Stimulated activated memory B cell treated with anti-CD40 and anti-IgM and Interleukin-4, amounts not matched to agents 10 μg/mL and 1 μg/mL and 100 μg/mL, for 72 hours (primary cell): ENCODE measurements at regions not wholly inside any gene's neighbourhood (a gene's known extent, or its start where the extent isn't known, plus 50 kb on each side); places are given as distances from the start of the nearest gene placed in this dataset.

ENCODE experiments used
- ATAC-seq: fragments of 150-1000 bp; cut with Tn5 transposase; 2 replicates; pipeline ENCODE4 v1.10.0; 2021
- H3K27ac Mint-ChIP-seq: one replicate; pipeline ENCODE4 v1.8.0; 2022; ENCODE audit warnings: mild to moderate bottlenecking, mixed read lengths
- H3K27me3 Mint-ChIP-seq: one replicate; pipeline ENCODE4 v1.8.0; 2022; ENCODE audit warnings: mixed read lengths
- H3K36me3 Mint-ChIP-seq: one replicate; pipeline ENCODE4 v1.8.0; 2022; ENCODE audit warnings: mixed read lengths
- H3K4me1 Mint-ChIP-seq: one replicate; pipeline ENCODE4 v1.8.0; 2022; ENCODE audit warnings: mixed read lengths
- H3K4me3 Mint-ChIP-seq: one replicate; pipeline ENCODE4 v1.8.0; 2022; ENCODE audit warnings: mild to moderate bottlenecking, moderate library complexity, mixed read lengths
- H3K9me3 Mint-ChIP-seq: one replicate; pipeline ENCODE4 v1.8.0; 2022; ENCODE audit warnings: mixed read lengths

- Mint-ChIP-seq H3K4me1 (no peaks in the 10 kb centered on the region), H3K27me3 (no peaks in the 10 kb centered on the region), H3K36me3 (no peaks in the 10 kb centered on the region), H3K27ac (no peak overlapping the region), H3K4me3 (no peak overlapping the region), H3K9me3 (no peaks in the 10 kb centered on the region)
- ATAC-seq: no peak
Observed at GRCh38 chr3:22157848-22158247, 406.8 kb upstream of the ZNF385D start.

GRCh38 chr3:22159004-22159695 is 408.1 kb upstream of the ZNF385D start:
- no peaks in the 10 kb centered on the region for H3K36me3 Mint-ChIP-seq
- no peaks in the 10 kb centered on the region for H3K9me3 Mint-ChIP-seq
- no peak overlapping the region for H3K4me3 Mint-ChIP-seq
- H3K27me3 Mint-ChIP-seq: no peaks in the 10 kb centered on the region
- H3K4me1 Mint-ChIP-seq: no peaks in the 10 kb centered on the region
- no peak for ATAC-seq
- H3K27ac Mint-ChIP-seq: no peak overlapping the region

- Mint-ChIP-seq H3K36me3 (no peaks in the 10 kb centered on the region), H3K4me1 (no peaks in the 10 kb centered on the region), H3K27me3 (no peaks in the 10 kb centered on the region), H3K27ac (no peak overlapping the region), H3K9me3 (no peaks in the 10 kb centered on the region), H3K4me3 (no peak overlapping the region)
- no peak for ATAC-seq
Observed at GRCh38 chr3:22161315-22161714, 410.3 kb upstream of the ZNF385D start.

GRCh38 chr3:22170370-22170769 is 419.4 kb upstream of the ZNF385D start:
- Mint-ChIP-seq H3K9me3 (peaks cover 5% of the 10 kb centered on the region), H3K36me3 (no peaks in the 10 kb centered on the region), H3K27me3 (no peaks in the 10 kb centered on the region), H3K4me1 (no peaks in the 10 kb centered on the region), H3K4me3 (no peak overlapping the region), H3K27ac (no peak overlapping the region)
- ATAC-seq: no peak

- Mint-ChIP-seq H3K36me3 (no peaks in the 10 kb centered on the region), H3K4me1 (no peaks in the 10 kb centered on the region), H3K9me3 (no peaks in the 10 kb centered on the region), H3K27me3 (no peaks in the 10 kb centered on the region), H3K4me3 (no peak overlapping the region), H3K27ac (no peak overlapping the region)
- no peak for ATAC-seq
Observed at GRCh38 chr3:22172964-22173363, 422.0 kb upstream of the ZNF385D start.

- no peaks in the 10 kb centered on the region for H3K27me3 Mint-ChIP-seq
- H3K36me3 Mint-ChIP-seq: no peaks in the 10 kb centered on the region
- H3K4me3 Mint-ChIP-seq: no peak overlapping the region
- ATAC-seq: no peak
- no peak overlapping the region for H3K27ac Mint-ChIP-seq
- no peaks in the 10 kb centered on the region for H3K4me1 Mint-ChIP-seq
- H3K9me3 Mint-ChIP-seq: no peaks in the 10 kb centered on the region
Observed at GRCh38 chr3:22175947-22176346, 424.9 kb upstream of the ZNF385D start.

GRCh38 chr3:22176911-22177310 is 425.9 kb upstream of the ZNF385D start:
- no peaks in the 10 kb centered on the region for H3K9me3 Mint-ChIP-seq
- H3K36me3 Mint-ChIP-seq: no peaks in the 10 kb centered on the region
- no peak for ATAC-seq
- H3K27ac Mint-ChIP-seq: no peak overlapping the region
- H3K4me1 Mint-ChIP-seq: no peaks in the 10 kb centered on the region
- H3K27me3 Mint-ChIP-seq: no peaks in the 10 kb centered on the region
- no peak overlapping the region for H3K4me3 Mint-ChIP-seq

GRCh38 chr3:22189616-22190015 is 438.6 kb upstream of the ZNF385D start:
- Mint-ChIP-seq H3K4me3 (no peak overlapping the region), H3K27me3 (no peaks in the 10 kb centered on the region), H3K36me3 (no peaks in the 10 kb centered on the region), H3K9me3 (no peaks in the 10 kb centered on the region), H3K27ac (no peak overlapping the region), H3K4me1 (no peaks in the 10 kb centered on the region)
- no peak for ATAC-seq

GRCh38 chr3:22199095-22199494 is 448.1 kb upstream of the ZNF385D start:
- H3K27me3 Mint-ChIP-seq: no peaks in the 10 kb centered on the region
- no peaks in the 10 kb centered on the region for H3K4me1 Mint-ChIP-seq
- H3K9me3 Mint-ChIP-seq: peaks cover 3% of the 10 kb centered on the region
- H3K27ac Mint-ChIP-seq: no peak overlapping the region
- H3K36me3 Mint-ChIP-seq: no peaks in the 10 kb centered on the region
- H3K4me3 Mint-ChIP-seq: no peak overlapping the region
- ATAC-seq: no peak

GRCh38 chr3:22208844-22209243 is 457.8 kb upstream of the ZNF385D start:
- Mint-ChIP-seq H3K36me3 (no peaks in the 10 kb centered on the region), H3K27me3 (no peaks in the 10 kb centered on the region), H3K27ac (no peak overlapping the region), H3K4me1 (no peaks in the 10 kb centered on the region), H3K4me3 (no peak overlapping the region), H3K9me3 (peaks cover 4% of the 10 kb centered on the region)
- no peak for ATAC-seq

- Mint-ChIP-seq H3K27me3 (no peaks in the 10 kb centered on the region), H3K9me3 (peaks cover 3% of the 10 kb centered on the region), H3K36me3 (no peaks in the 10 kb centered on the region), H3K27ac (no peak overlapping the region), H3K4me3 (no peak overlapping the region), H3K4me1 (no peaks in the 10 kb centered on the region)
- no peak for ATAC-seq
Observed at GRCh38 chr3:22209578-22209977, 458.6 kb upstream of the ZNF385D start.

GRCh38 chr3:22210693-22211092 is 459.7 kb upstream of the ZNF385D start:
- no peak overlapping the region for H3K4me3 Mint-ChIP-seq
- H3K27me3 Mint-ChIP-seq: no peaks in the 10 kb centered on the region
- H3K4me1 Mint-ChIP-seq: no peaks in the 10 kb centered on the region
- H3K9me3 Mint-ChIP-seq: peaks cover 2% of the 10 kb centered on the region
- ATAC-seq: no peak
- H3K36me3 Mint-ChIP-seq: no peaks in the 10 kb centered on the region
- H3K27ac Mint-ChIP-seq: no peak overlapping the region

GRCh38 chr3:22216601-22217000 is 465.6 kb upstream of the ZNF385D start:
- ATAC-seq: no peak
- peaks cover 5% of the 10 kb centered on the region for H3K9me3 Mint-ChIP-seq
- no peaks in the 10 kb centered on the region for H3K36me3 Mint-ChIP-seq
- H3K4me1 Mint-ChIP-seq: no peaks in the 10 kb centered on the region
- H3K27ac Mint-ChIP-seq: no peak overlapping the region
- no peaks in the 10 kb centered on the region for H3K27me3 Mint-ChIP-seq
- H3K4me3 Mint-ChIP-seq: no peak overlapping the region

- Mint-ChIP-seq H3K4me1 (no peaks in the 10 kb centered on the region), H3K9me3 (peaks cover 4% of the 10 kb centered on the region), H3K36me3 (no peaks in the 10 kb centered on the region), H3K27ac (no peak overlapping the region), H3K27me3 (no peaks in the 10 kb centered on the region), H3K4me3 (no peak overlapping the region)
- no peak for ATAC-seq
Observed at GRCh38 chr3:22225161-22225560, 474.2 kb upstream of the ZNF385D start.

GRCh38 chr3:22228705-22229104 is 477.7 kb upstream of the ZNF385D start:
- ATAC-seq: no peak
- H3K36me3 Mint-ChIP-seq: no peaks in the 10 kb centered on the region

GRCh38 chr3:22231061-22231460 is 480.1 kb upstream of the ZNF385D start:
- no peak overlapping the region for H3K4me3 Mint-ChIP-seq
- no peak overlapping the region for H3K27ac Mint-ChIP-seq
- H3K27me3 Mint-ChIP-seq: no peaks in the 10 kb centered on the region
- H3K4me1 Mint-ChIP-seq: no peaks in the 10 kb centered on the region
- ATAC-seq: no peak
- no peaks in the 10 kb centered on the region for H3K36me3 Mint-ChIP-seq
- H3K9me3 Mint-ChIP-seq: peaks cover 7% of the 10 kb centered on the region

More at GRCh38 chr3:22228705-22229104, 477.7 kb upstream of the ZNF385D start:
- no peak overlapping the region for H3K4me3 Mint-ChIP-seq
- no peaks in the 10 kb centered on the region for H3K4me1 Mint-ChIP-seq
- no peaks in the 10 kb centered on the region for H3K27me3 Mint-ChIP-seq
- H3K27ac Mint-ChIP-seq: no peak overlapping the region
- peaks cover 7% of the 10 kb centered on the region for H3K9me3 Mint-ChIP-seq
